ENCODE measurements at regions not wholly inside any gene's neighbourhood (a gene's known extent, or its start where the extent isn't known, plus 50 kb on each side); places are given as distances from the start of the nearest gene placed in this dataset.

DNA sequence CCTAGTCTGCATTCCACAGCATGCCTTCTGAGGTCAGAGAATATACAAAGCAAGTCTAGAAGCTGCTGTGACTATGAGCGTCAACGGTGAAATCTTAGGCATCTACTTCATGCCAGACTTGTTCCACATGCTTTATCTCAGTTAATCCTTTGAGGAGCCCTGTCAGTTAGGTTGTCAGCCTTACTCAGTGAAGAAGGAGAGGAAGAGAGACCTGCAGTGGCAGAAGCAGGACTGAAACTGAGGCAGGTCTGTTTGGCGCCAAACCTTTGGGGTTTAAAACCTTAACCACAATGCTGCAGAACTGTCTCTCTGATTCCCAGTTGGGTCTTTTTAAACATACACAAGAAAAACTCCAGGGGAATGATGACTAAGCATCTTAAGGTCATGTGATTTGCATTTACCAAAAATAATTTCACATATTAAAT lies 139.0 kb upstream of the LIPC start:
- DNase-seq, result no peak
- TF ChIP-seq CTCF (IDR thresholded peaks at IDR 0.05) (no peak), EZH2 (IDR thresholded peaks at IDR 0.05; ENCODE audit: borderline replicate concordance, insufficient read depth, low read depth, low read length, poor library complexity, severe bottlenecking) (no peak)
- CTCF ChIA-PET, result interaction anchor here (0.7 kb wide), 1 partner anchor 11 kb away, joined by 3 read pairs; no protein-coding TSS in a partner anchor
- H3K27ac Mint-ChIP-seq, result no peak overlapping the region
- no peaks in the 10 kb centered on the region for H3K27me3 ChIP-seq (replicated peaks in 1 of 4; ENCODE audit: control extremely low read depth in 1 of 4, control insufficient read depth in 3 of 4, insufficient read depth in 4 of 4, low read length in 3 of 4)
- H3K4me1 Mint-ChIP-seq, result no peaks in the 10 kb centered on the region
- no peak for ATAC-seq (ENCODE audit: low read depth)
- no peak overlapping the region for H2AFZ ChIP-seq (ENCODE audit: insufficient read depth, low read depth, low read length, poor library complexity, severe bottlenecking)
- H3K4me3 ChIP-seq (ENCODE audit: control extremely low read depth in 1 of 5, extremely low read depth in 1 of 5, insufficient read depth in 1 of 5, low read depth in 2 of 5, low read length in 4 of 5), result no peak overlapping the region
- no peak overlapping the region for H3K27ac ChIP-seq (ENCODE audit: low read length in 2 of 2)
- H3K4me2 ChIP-seq (replicated peaks; ENCODE audit: low read depth, low read length, poor library complexity, severe bottlenecking), result no peak overlapping the region
- peaks cover 4% of the 10 kb centered on the region for H3K9me3 Mint-ChIP-seq (ENCODE audit: insufficient read depth)
- no peak overlapping the region for H3K4me3 Mint-ChIP-seq
- 100% methylated on average over 2 of the region's 3 CpGs for WGBS (ENCODE audit: insufficient coverage)
- peaks cover 9% of the 10 kb centered on the region for H3K27me3 Mint-ChIP-seq
- no peaks in the 10 kb centered on the region for H3K36me3 ChIP-seq (replicated peaks in 1 of 2; ENCODE audit: control extremely low read depth in 1 of 2, control insufficient read depth in 1 of 2, extremely low read depth in 1 of 2, insufficient read depth in 2 of 2, low read length in 1 of 2)
- intact Hi-C loops (cut with micrococcal nuclease), result no loop called here
- H3K79me2 ChIP-seq (ENCODE audit: control insufficient read depth, insufficient read depth, low read length), result no peaks in the 10 kb centered on the region
- POLR2A ChIA-PET, result no interaction called here
- H3K4me1 ChIP-seq (ENCODE audit: control insufficient read depth in 2 of 2, insufficient read depth in 2 of 2, low read length in 2 of 2), result no peaks in the 10 kb centered on the region
- H3K9ac ChIP-seq (ENCODE audit: low read length), result no peak overlapping the region
- peaks cover 0 to 2% (median 0%) of the 10 kb centered on the region in 3 donors for H3K9me3 ChIP-seq (ENCODE audit: control extremely low read depth in 1 of 3, control insufficient read depth in 2 of 3, insufficient read depth in 1 of 3, low read length in 2 of 3)
- H4K20me1 ChIP-seq (ENCODE audit: control insufficient read depth, insufficient read depth, low read length, poor library complexity, severe bottlenecking), result no peaks in the 10 kb centered on the region

- Histone ChIP-seq H4K20me1 (ENCODE audit: control insufficient read depth, insufficient read depth, low read length, poor library complexity, severe bottlenecking) (no peaks in the 10 kb centered on the region), H3K9ac (ENCODE audit: low read length) (no peak overlapping the region), H2AFZ (ENCODE audit: insufficient read depth, low read depth, low read length, poor library complexity, severe bottlenecking) (no peak overlapping the region), H3K27me3 (replicated peaks in 1 of 4; ENCODE audit: control extremely low read depth in 1 of 4, control insufficient read depth in 3 of 4, insufficient read depth in 4 of 4, low read length in 3 of 4) (no peaks in the 10 kb centered on the region), H3K9me3 (ENCODE audit: control extremely low read depth in 1 of 3, control insufficient read depth in 2 of 3, insufficient read depth in 1 of 3, low read length in 2 of 3) (peaks cover 0 to 2% (median 0%) of the 10 kb centered on the region in 3 donors), H3K79me2 (ENCODE audit: control insufficient read depth, insufficient read depth, low read length) (no peaks in the 10 kb centered on the region), H3K4me3 (ENCODE audit: control extremely low read depth in 1 of 5, extremely low read depth in 1 of 5, insufficient read depth in 1 of 5, low read depth in 2 of 5, low read length in 4 of 5) (no peak overlapping the region), H3K4me2 (replicated peaks; ENCODE audit: low read depth, low read length, poor library complexity, severe bottlenecking) (no peak overlapping the region), H3K27ac (ENCODE audit: low read length in 2 of 2) (no peak overlapping the region), H3K4me1 (ENCODE audit: control insufficient read depth in 2 of 2, insufficient read depth in 2 of 2, low read length in 2 of 2) (no peaks in the 10 kb centered on the region), H3K36me3 (replicated peaks in 1 of 2; ENCODE audit: control extremely low read depth in 1 of 2, control insufficient read depth in 1 of 2, extremely low read depth in 1 of 2, insufficient read depth in 2 of 2, low read length in 1 of 2) (no peaks in the 10 kb centered on the region)
- DNase-seq, result no peak
- no peak overlapping the region for H3K27ac Mint-ChIP-seq
- peaks cover 9% of the 10 kb centered on the region for H3K27me3 Mint-ChIP-seq
- intact Hi-C loops (cut with micrococcal nuclease), result no loop called here
- WGBS (ENCODE audit: insufficient coverage), result 93% methylated on average over 5 of the region's 8 CpGs
- H3K4me1 Mint-ChIP-seq, result no peaks in the 10 kb centered on the region
- POLR2A ChIA-PET, result no interaction called here
- no peak for TF ChIP-seq EZH2 (IDR thresholded peaks at IDR 0.05; ENCODE audit: borderline replicate concordance, insufficient read depth, low read depth, low read length, poor library complexity, severe bottlenecking)
- TF ChIP-seq CTCF (IDR thresholded peaks at IDR 0.05), result no peak
- peaks cover 4% of the 10 kb centered on the region for H3K9me3 Mint-ChIP-seq (ENCODE audit: insufficient read depth)
- CTCF ChIA-PET, result interaction anchor here (0.7 kb wide), 1 partner anchor 10 kb away, joined by 3 read pairs; no protein-coding TSS in a partner anchor
- no peak overlapping the region for H3K4me3 Mint-ChIP-seq
- no peak for ATAC-seq (ENCODE audit: low read depth)
These were observed 137.9 kb upstream of the LIPC start for GRCh38 chr15:58293622-58294550.

All from B cell (primary cell).